Panc1 (cell line): ENCODE measurements at regions not wholly inside any gene's neighbourhood (a gene's known extent, or its start where the extent isn't known, plus 50 kb on each side); places are given as distances from the start of the nearest gene placed in this dataset.

Experiments used
- ATAC-seq: fragments of 200-7000 bp; cut with Tn5 transposase; 2 replicates; pipeline ENCODE4 v1.9.1; 2020; ENCODE audit warnings: mild to moderate bottlenecking, moderate library complexity
- BruUV-seq: library from RNA; stranded (reverse); fragments of 400-500 nt; replicated peaks from 2 replicates; lab custom pipeline; 2021; lab: Mats Ljungman, UMichigan
- CTCF ChIA-PET: fragments of 300-600 bp; sonication (Branson Sonifier 250); formaldehyde crosslinking; loops from one replicate; lab custom pipeline; 2022; ENCODE audit warnings: antibody characterized with exemption; lab: Charles Lee
- POLR2A ChIA-PET: fragments of 300-600 bp; sonication (Branson Sonifier 250); formaldehyde crosslinking; loops from one replicate; lab custom pipeline; 2022; ENCODE audit warnings: antibody characterized with exemption; lab: Charles Lee
- DNase-seq: peaks from one replicate; pipeline ENCODE4 v3.0.0-alpha.2; 2010; ENCODE audit warnings: low read depth, low spot score
- H3K27ac ChIP-seq: 2 replicates; pipeline ENCODE4 v1.5.1; 2011; ENCODE audit warnings: mild to moderate bottlenecking, low read length, inconsistent platforms
- H3K27me3 ChIP-seq: fragments of 200-500 bp; sonication (Bioruptor generic); 2 replicates; pipeline ENCODE4 v1.6.0; 2014; ENCODE audit warnings: low read length, inconsistent platforms; ENCODE audit not compliant: control insufficient read depth, insufficient read depth
- H3K36me3 ChIP-seq: fragments of 200-500 bp; sonication (Bioruptor generic); 2 replicates; pipeline ENCODE4 v1.5.1; 2014; ENCODE audit warnings: inconsistent platforms, mild to moderate bottlenecking, low read length, moderate library complexity; ENCODE audit not compliant: control insufficient read depth, insufficient read depth
- H3K4me1 ChIP-seq: 2 replicates; pipeline ENCODE4 v1.5.1; 2011; ENCODE audit warnings: inconsistent platforms, mild to moderate bottlenecking, low read length, moderate library complexity; ENCODE audit not compliant: control insufficient read depth, insufficient read depth
- H3K4me3 ChIP-seq, 2 experiments: 2 replicates each; pipeline ENCODE4 v1.5.1; 2011 to 2012; ENCODE audit warnings: low read depth in 2 of 2, low read length in 2 of 2, mild to moderate bottlenecking in 2 of 2, inconsistent platforms in 1 of 2, moderate library complexity in 1 of 2
- H3K9me3 ChIP-seq: fragments of 200-500 bp; sonication (Bioruptor generic); 2 replicates; pipeline ENCODE4 v1.5.1; 2014; ENCODE audit warnings: low read depth, mild to moderate bottlenecking, inconsistent platforms, low read length, moderate library complexity; ENCODE audit not compliant: control insufficient read depth, insufficient read depth
- POLR2AphosphoS5 ChIP-seq: IDR thresholded peaks from 2 replicates; pipeline ENCODE4 v1.6.1; 2012; ENCODE audit warnings: mild to moderate bottlenecking, low read depth, low read length, moderate library complexity
- SIN3A ChIP-seq: IDR thresholded peaks from 2 replicates; pipeline ENCODE4 v1.6.1; 2012; ENCODE audit warnings: low read depth, mild to moderate bottlenecking, low read length, moderate library complexity, borderline replicate concordance; ENCODE audit not compliant: insufficient read depth
- TCF7L2 ChIP-seq: IDR thresholded peaks from 2 replicates; pipeline ENCODE4 v1.6.1; 2011; ENCODE audit warnings: mild to moderate bottlenecking, low read depth, low read length, inconsistent platforms
- in situ Hi-C: cut with HindIII; loops from 2 replicates; pipeline ENCODE4 v1.10.0; 2016; ENCODE audit warnings: low sequenced_read_pairs, low pct_unique_long_range_greater_than_20kb
- intact Hi-C: fragments of 100-400 bp; cut with micrococcal nuclease; formaldehyde crosslinking; loops from one replicate; pipeline ENCODE4 v1.10.0; 2022; ENCODE audit not compliant: unreplicated experiment
- TF ChIP-seq, protein P1 (sequence below): fragments of 450-650 bp; IDR thresholded peaks from 2 replicates; pipeline ENCODE4 v1.5.1; 2017; ENCODE audit warnings: mild to moderate bottlenecking
- TF ChIP-seq, protein P2 (sequence below), 2 experiments: IDR thresholded peaks; 2 replicates each; pipeline ENCODE4 v1.6.1; 2011 to 2012; ENCODE audit warnings: low read depth in 2 of 2, control low read depth in 1 of 2, low read length in 1 of 2, mild to moderate bottlenecking in 1 of 2, moderate library complexity in 1 of 2; ENCODE audit not compliant: insufficient read depth in 1 of 2

- TF ChIP-seq POLR2AphosphoS5 (no peak), SIN3A (no peak), TCF7L2 (no peak)
- TF ChIP-seq, protein P1, sequence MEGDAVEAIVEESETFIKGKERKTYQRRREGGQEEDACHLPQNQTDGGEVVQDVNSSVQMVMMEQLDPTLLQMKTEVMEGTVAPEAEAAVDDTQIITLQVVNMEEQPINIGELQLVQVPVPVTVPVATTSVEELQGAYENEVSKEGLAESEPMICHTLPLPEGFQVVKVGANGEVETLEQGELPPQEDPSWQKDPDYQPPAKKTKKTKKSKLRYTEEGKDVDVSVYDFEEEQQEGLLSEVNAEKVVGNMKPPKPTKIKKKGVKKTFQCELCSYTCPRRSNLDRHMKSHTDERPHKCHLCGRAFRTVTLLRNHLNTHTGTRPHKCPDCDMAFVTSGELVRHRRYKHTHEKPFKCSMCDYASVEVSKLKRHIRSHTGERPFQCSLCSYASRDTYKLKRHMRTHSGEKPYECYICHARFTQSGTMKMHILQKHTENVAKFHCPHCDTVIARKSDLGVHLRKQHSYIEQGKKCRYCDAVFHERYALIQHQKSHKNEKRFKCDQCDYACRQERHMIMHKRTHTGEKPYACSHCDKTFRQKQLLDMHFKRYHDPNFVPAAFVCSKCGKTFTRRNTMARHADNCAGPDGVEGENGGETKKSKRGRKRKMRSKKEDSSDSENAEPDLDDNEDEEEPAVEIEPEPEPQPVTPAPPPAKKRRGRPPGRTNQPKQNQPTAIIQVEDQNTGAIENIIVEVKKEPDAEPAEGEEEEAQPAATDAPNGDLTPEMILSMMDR, result no peak
- TF ChIP-seq, protein P2, sequence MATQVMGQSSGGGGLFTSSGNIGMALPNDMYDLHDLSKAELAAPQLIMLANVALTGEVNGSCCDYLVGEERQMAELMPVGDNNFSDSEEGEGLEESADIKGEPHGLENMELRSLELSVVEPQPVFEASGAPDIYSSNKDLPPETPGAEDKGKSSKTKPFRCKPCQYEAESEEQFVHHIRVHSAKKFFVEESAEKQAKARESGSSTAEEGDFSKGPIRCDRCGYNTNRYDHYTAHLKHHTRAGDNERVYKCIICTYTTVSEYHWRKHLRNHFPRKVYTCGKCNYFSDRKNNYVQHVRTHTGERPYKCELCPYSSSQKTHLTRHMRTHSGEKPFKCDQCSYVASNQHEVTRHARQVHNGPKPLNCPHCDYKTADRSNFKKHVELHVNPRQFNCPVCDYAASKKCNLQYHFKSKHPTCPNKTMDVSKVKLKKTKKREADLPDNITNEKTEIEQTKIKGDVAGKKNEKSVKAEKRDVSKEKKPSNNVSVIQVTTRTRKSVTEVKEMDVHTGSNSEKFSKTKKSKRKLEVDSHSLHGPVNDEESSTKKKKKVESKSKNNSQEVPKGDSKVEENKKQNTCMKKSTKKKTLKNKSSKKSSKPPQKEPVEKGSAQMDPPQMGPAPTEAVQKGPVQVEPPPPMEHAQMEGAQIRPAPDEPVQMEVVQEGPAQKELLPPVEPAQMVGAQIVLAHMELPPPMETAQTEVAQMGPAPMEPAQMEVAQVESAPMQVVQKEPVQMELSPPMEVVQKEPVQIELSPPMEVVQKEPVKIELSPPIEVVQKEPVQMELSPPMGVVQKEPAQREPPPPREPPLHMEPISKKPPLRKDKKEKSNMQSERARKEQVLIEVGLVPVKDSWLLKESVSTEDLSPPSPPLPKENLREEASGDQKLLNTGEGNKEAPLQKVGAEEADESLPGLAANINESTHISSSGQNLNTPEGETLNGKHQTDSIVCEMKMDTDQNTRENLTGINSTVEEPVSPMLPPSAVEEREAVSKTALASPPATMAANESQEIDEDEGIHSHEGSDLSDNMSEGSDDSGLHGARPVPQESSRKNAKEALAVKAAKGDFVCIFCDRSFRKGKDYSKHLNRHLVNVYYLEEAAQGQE (IDR thresholded peaks at IDR 0.05; ENCODE audit: insufficient read depth in 1 of 2, low read depth in 2 of 2, low read length in 1 of 2), result no peak
- CTCF ChIA-PET, result no interaction called here
- no peak overlapping the region for H3K27ac ChIP-seq
- no peaks in the 10 kb centered on the region for H3K4me1 ChIP-seq
- no peaks in the 10 kb centered on the region for H3K36me3 ChIP-seq
- H3K9me3 ChIP-seq, result peaks cover 4% of the 10 kb centered on the region; the same call in 1 of the 2 replicates
- no peaks in the 10 kb centered on the region for H3K27me3 ChIP-seq
- H3K4me3 ChIP-seq, result no peak overlapping the region
- ATAC-seq (no peak), DNase-seq (no peak)
- BruUV-seq, result no TSS peak
- intact Hi-C loops (no loop called here), in situ Hi-C loops (no loop called here)
- POLR2A ChIA-PET, result no interaction called here
Observed at GRCh38 chr3:13174803-13175135, 101.5 kb upstream of the IQSEC1 start.

GRCh38 chr3:13174011-13174802 lies 101.0 kb upstream of the IQSEC1 start:
- in situ Hi-C loops (no loop called here), intact Hi-C loops (no loop called here)
- no peak for TF ChIP-seq SIN3A
- Histone ChIP-seq H3K9me3 (peaks cover 4% of the 10 kb centered on the region; the same call in 1 of the 2 replicates), H3K36me3 (no peaks in the 10 kb centered on the region), H3K4me3 (no peak overlapping the region), H3K4me1 (no peaks in the 10 kb centered on the region), H3K27me3 (no peaks in the 10 kb centered on the region), H3K27ac (no peak overlapping the region)
- ATAC-seq (no peak), DNase-seq (no peak)
- no TSS peak for BruUV-seq
- POLR2A ChIA-PET, result no interaction called here
- CTCF ChIA-PET, result no interaction called here

GRCh38 chr3:13173186-13173585 lies 100.0 kb upstream of the IQSEC1 start:
- Histone ChIP-seq H3K4me1 (no peaks in the 10 kb centered on the region), H3K4me3 (no peak overlapping the region), H3K27ac (no peak overlapping the region), H3K36me3 (no peaks in the 10 kb centered on the region), H3K27me3 (no peaks in the 10 kb centered on the region), H3K9me3 (no peaks in the 10 kb centered on the region)
- in situ Hi-C loops (no loop called here), intact Hi-C loops (no loop called here)
- ChIA-PET CTCF (no interaction called here), POLR2A (no interaction called here)
- ATAC-seq (no peak), DNase-seq (no peak)
- BruUV-seq, result no TSS peak
- TF ChIP-seq, protein P1, result no peak
- TF ChIP-seq SIN3A, result no peak
